HG03066 (cell line): ENCODE measurements at regions not wholly inside any gene's neighbourhood (a gene's known extent, or its start where the extent isn't known, plus 50 kb on each side); places are given as distances from the start of the nearest gene placed in this dataset.

Source experiments
- ATAC-seq: cut with Tn5 transposase; IDR thresholded peaks from one replicate; pipeline ENCODE4 v1.9.1; 2021; ENCODE audit warnings: low read depth; ENCODE audit not compliant: unreplicated experiment

DNA sequence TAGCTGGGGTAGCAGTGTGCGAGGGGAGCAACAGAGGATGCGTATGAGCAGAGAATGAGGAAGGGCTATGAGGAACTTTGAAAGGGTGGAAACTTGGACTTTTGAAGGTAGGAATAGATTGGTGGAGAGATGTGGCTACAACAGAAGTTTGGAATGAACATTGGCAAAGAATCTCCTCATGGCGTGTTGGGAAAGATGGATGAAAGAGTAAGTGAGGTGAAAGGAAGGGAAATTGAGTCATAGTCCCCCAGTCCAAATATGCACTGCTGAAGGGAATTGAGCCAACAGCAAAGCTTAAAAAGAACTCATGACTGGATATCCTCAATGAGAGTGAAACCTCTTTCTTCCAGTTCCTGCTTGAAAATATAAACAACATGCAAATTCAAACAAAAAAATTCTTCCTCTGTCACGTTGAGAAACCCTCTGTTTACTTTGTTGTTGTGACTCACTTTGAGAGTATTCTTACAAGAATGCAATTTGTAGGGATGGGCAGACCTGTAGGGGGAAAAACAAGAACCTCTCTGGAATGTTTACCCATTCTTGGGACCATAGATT, 313.2 kb upstream of the KCNJ16 start:
- ATAC-seq, result no peak

DNA sequence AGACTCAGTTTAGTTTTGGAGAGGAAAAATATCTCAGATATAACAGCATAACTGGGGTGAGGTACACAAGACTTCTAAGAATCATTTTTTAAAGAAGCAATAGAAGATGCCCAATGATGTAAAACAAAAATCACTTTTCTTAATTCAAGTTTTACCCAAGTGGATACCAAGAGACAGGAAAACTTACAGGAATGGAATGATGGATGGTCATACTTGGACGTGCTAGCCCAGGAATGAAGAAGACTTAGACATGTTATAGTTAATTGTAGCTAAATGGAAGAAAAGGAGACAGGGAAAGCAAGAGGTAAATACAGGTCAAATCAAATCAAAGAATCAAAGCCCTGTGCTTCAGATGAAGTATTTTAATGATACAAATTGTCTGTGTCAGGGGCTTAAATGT, 312.7 kb upstream of the KCNJ16 start:
- ATAC-seq, result no peak

DNA sequence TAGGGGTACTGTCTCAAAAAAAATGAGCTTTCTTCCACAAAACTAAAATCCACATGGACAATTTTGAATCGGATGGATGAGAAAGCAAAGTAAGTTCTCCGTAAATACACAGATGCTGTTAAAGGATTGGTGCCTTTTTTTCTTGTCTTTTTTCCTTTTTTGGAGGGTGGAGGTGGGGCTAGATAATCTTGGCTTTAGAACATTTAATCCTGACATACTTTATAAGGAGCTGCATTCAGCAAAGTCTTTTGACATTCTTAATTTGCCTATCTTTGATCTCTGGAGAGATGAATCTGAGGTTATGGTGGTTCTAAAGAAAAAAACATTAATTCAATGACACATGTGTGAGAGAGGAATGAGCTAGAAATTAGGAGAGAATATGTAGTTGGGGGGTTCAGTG, 312.3 kb upstream of the KCNJ16 start:
- ATAC-seq, result no peak

DNA sequence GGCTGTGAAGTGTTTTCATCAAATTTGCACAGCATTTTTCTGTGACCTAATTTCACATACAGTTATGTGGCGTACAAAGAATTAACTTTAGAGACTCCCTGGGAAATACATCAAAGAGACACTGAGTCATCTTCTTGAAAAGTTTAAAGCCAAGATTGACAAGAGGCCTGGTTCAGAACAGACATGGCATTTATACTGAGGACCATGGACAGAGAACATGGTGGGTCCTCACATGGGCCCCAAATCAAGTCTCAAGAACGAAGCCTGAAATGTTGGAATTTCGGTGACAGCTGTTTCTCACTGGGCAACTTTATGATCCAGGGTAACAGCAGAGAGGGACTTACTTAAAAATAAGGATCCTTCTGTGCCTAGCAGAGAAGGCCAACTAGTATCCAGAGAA, 311.5 kb upstream of the KCNJ16 start:
- ATAC-seq, result no peak

DNA sequence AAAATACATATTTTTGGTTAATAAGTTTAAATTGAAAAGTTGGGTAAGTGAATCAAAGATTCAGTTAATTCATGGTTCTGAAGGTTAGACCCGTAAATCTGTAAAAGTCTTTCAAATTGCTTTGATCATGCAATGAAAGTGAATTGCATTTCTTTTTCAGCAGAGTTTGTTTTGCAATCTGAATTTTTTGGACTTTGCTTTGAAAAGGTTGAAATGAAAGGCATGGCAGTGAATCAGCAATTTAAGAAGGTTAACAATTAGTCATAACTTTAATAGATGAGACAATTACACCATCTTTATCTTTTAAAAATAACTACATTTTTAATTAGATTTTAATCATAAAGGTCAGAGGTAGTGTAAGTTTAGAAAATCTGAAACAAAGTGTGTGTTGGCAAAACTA, 310.9 kb upstream of the KCNJ16 start:
- no peak for ATAC-seq

DNA sequence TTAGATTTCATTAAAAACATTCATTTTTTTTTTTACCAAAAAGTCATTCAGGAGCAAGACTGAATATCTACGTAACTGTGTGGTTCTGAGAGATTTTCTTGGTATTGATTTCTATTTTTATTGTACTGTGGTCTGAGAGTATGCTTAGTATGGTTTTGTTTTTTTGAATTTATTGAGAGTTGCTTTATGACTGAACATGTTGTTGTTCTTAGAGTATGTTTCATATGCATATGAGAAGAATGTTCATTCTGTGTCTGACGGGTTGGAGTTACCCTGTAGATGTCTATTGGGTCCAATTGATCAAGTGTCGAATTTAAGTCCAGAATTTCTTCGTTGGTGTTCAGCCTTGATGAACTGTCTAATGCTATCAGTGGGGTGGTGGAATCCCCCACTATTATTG, 306.0 kb upstream of the KCNJ16 start:
- no peak for ATAC-seq

DNA sequence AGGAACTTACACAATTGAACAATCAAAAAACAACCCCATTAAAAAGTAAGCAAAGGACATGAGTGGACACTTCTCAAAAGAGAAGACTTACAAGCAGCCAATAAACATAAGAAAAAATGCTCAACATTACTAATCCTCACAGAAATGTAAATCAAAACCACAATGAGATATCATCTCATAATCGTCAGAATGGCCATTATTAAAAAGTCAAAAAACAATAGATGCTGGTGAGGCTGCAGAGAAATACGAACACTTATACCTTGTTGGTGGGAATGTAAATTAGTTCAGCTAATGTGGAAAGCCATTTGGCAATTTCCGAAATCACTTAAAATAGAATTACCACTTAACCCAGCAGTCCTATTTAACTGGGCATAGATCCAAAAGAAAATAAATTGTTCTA, 301.9 kb upstream of the KCNJ16 start:
- ATAC-seq, result no peak

DNA sequence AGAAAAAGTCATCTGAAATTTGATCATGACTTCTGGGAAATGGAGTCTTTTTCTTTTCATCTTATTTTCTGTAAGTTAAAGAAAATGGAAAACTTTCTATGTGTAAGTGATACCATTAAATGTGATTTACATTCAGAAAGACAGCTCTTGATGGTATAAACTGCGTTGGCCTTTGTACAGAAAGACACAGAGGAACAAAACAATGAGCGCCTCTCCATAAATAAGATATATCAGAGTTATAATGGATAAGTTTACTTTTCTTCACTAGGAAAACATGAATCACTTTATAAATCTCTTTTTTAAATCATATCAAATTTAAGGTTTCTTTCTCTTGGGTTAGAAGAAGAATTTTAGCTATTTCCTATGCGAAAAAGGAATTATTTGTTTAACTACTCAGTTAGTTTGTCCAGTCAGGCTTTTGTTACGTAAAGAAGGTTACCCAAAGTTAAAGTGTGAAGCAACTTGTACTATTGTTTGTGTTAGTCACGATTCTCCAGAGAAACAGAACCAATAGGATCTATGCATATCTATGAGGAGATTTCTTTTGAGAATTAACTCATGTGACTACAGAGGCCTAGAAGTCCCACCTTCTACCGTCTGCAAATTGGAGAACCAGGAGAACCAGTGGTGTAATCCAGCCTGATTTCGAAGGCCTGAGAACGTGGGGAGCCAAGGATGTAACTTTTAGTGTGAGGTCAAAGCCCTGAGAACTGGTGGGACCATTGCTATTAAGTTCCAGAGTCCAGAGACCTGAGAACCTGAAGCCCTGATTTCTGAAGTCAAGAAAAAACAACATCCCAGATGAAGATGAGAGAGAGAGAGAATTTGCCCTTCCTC, 295.4 kb upstream of the KCNJ16 start:
- ATAC-seq, result no peak

DNA sequence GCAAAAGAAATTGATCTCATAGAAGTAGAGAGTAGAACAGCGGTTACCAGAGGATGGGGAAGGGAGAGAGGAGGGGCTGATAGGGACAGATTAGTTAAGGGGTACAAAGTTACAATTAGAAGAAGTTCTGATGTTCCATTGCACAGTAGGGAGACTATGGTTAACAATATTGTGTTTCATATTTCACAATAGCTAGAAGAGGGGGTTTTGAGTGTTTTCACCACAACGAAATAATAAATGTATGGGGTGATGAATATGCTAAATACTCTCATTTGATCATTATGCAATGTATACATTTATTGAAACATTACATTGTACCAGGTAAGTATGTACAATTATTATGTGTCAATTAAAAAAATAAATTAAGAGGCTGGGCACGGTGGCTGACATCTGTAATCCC, 291.2 kb upstream of the KCNJ16 start:
- no peak for ATAC-seq

DNA sequence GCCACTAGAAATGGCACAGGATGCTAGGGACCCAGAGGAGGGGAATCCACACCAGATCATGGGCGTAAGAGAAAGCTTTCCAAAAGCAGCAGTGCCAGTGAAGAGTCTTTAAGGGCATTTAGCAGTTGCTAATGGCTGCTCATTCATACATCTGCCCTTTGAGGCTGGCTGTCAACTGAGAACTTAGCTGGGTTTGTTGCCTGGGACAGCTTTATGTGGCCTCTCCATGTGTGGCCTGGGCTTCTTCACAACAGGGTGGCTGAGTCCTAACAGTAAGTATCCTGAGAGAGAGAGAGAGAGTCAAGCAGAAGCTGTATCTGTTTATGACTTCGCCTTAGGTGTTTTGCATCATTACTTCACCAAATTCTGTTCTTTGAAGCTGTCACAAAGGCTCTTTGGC, 286.1 kb upstream of the KCNJ16 start:
- no peak for ATAC-seq

DNA sequence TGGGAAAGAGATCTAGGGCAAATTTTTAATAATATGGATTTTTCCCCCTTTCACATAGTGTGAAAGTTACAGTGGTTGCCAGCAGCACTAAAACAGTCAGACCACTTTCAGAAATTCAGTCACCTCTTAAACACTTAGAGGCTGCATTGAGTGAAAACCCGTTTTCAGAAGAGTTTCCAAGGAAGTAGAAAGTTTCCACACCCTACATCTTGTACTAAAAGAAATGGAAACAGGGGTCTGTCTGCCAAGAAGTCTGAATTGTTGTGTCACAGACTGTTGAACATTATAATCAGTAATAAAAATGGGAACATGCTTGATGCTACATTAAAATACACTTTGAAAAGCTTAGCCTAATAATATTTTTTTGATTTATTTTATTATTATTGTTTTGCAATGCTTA, 278.9 kb upstream of the KCNJ16 start:
- no peak for ATAC-seq

DNA sequence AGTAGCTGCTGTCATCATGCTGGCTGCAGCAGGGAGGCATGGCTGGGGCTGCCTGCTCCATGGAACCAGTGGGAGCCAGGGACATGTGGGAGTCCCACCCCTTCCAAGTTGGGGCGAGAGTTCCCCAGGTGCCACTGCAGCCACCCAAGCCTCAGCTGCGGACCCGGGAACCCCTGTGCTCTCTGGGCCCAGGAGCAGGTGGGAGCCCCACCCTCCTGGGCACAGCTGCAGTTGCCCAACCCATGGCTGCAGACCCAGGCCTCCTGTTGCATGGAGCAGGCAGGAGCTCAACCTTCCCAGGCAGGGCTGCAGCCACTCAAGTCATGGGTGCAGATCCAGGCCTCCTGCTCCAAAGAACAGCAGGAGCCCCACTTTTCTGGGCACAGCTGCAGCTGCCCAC, 274.2 kb upstream of the KCNJ16 start:
- no peak for ATAC-seq

DNA sequence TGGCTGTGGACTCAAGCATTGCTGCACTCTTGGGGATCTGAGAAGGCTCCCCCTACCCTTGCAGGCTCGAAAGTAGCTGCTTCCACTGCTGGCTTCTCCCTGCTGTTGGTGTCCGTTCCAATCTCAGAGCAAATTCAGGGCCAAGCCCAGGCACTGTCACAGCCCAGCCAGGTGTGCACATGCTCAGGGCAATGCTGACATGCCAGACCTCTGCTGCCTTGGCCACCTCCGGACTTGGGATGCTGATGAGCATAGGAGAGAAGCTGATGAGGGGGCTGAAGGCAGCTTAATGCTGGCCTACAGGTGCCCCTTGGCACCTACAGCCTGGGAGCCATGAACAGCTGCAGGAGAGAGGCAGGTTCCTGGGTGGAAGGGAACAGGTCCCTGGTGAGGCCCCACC, 273.7 kb upstream of the KCNJ16 start:
- no peak for ATAC-seq

DNA sequence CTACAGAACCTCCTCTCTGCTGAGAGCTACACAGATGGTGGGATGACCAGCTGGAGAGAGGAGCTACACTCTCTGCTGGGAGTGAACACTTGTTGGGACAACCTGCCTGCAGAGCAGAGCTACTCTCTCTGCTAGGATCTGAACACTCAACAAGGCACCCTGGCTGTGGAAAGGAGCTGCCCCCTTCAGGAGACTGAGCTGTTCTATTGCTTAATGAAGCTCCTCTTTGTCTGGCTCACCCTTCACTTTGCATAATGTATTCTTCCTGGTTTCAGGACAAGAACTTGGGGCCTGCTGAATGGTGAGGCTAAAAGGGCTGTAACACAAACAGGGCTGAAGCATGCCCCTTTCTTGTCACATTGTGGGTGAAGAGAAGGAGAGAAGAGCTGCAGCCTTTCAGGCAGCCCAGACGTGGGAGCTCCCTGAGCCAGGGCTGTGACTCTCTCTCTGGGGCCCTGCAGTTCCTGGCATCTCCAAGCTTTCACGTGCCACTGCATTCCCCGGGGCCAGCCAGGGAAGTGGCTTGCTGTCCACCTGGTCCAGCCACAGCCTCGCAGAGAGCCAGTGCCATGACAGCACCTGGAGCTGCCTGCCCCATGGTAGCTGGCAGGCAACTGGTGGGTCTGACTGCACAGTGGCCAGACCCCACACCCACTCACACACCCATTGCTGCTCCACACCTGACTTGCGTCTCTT, 272.8 kb upstream of the KCNJ16 start:
- no peak for ATAC-seq

DNA sequence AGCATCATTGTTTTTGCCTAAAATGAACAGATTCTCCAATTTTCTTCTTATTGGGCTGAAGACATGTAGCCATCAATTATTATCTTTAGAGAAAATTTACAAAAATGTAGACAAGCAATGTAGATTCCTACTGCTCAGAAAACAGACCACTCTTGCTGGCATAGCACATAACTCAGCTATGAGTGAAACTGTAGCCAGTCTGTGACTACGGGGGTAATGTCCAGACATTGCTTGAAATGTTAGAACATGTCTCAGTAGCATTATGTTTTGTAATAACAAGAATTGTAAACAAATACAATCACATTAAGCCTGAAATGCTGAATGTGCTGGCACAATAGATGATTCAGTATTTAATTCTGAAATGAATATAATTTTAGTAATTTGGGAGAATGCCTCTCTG, 265.7 kb upstream of the KCNJ16 start:
- no peak for ATAC-seq

DNA sequence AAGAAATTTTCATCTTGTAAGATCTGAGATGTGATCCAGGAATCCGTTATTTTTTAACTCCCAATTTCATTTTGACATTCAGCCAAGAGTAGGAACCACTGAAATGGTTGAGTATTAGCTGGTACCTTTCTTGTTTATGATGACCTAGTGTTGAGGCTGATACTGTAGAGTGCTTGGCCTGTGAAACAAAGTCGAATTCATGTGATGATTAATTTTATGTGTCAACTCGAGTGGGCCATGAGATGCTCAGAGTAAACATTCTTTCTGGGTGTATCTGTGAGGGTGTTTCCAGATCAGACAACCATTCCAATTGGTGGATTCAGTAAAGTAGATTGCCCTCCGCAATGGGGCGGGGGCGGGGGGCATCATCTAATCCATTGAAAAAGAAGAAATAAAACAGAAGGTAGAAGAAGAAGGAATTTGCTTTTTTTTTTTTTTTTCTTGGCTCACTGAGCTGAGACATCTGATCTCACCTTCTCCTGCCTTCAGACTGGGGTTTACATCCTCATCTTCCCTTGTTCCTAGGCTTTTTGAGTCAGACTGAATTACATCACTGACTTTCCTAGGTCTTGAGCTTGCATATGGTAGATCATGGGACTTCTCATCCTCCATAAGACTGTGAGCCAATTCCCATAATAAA, 264.6 kb upstream of the KCNJ16 start:
- ATAC-seq, result no peak

DNA sequence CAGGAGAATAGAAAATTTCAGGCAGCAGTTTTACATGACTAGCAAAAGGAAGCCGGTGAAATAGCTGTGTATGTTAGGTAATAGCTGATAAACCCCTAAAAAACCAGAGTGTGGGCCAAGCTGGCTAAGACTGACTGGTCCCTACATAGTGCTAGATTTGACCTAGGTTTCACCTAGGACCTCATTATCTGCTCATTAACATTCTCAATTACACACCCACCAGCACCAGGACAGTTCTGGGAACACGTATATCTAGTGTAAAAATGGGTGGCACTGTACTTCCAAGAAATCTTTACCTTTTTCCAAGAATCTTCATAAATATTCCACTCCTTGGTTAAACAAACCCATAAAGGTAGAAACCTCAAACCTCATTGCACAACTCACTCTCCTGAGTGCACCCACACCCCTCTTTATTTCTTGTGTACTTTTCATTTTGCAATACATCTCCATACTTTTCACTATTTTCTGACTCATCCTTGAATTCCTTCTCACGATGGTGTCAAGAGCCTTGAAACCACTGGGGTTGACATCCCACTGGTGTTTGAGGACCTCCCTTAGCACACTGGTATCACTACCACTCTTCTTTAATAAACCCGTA, 262.7 kb upstream of the KCNJ16 start:
- no peak for ATAC-seq

DNA sequence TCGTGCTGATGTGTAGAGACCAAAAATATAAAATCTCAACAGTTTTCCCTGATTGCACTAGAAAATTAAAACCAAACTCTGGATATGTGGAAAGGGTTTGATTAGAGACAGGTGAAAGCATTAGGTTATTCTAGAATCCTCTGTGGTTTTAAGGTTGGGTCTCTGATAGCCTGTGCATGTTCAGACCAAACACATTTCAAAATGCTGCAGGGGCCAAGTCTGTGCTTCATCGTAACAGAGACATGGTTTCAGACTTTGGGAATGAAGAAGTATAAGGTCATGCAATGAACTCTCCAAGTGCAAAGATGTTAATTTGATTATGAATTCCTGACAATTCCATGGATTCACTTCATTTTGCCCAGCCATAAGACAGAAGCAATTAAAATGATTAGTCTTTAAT, 261.0 kb upstream of the KCNJ16 start:
- no peak for ATAC-seq

DNA sequence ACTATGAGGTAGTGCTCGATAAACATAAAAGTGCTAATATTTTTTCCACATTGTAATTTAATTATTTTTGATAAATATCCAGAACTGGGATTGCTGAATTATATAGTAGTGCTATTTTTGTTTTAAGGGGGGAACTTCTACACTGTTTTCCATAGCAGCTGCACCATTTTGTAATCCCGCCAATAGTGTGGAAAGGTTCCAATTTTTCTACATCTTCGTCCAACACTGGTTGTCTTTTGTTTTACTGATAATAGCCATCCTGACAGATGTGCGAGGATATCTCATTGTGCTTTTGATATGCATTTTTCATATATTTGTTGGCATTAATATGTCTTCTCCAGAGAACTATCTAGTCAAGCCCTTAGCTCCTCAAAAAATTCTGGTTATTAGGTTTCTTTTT, 259.6 kb upstream of the KCNJ16 start:
- no peak for ATAC-seq

DNA sequence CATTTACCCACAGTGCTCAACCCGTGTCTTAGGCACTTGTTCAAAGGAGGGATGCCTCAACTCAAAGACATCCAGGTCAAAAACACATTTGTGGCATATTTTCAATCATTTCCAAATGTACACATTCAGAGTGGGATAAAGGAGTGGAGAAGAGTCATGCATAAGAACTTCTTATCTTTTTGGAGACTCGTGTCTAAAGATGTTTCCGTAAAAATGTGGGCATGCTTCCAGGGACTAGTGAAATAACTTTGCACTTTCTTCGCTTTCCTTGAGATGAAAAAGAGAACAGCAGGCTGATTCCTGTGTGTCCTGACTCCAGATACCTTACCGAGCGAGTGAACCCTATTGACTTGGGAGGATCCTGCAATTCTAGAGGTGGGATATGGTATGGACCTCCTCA, 256.6 kb upstream of the KCNJ16 start:
- ATAC-seq, result no peak
